ENCODE measurements at regions not wholly inside any gene's neighbourhood (a gene's known extent, or its start where the extent isn't known, plus 50 kb on each side); places are given as distances from the start of the nearest gene placed in this dataset.

- no peaks in the 10 kb centered on the region for H3K36me3 Mint-ChIP-seq
- H3K4me1 Mint-ChIP-seq, result no peaks in the 10 kb centered on the region
- H3K27ac Mint-ChIP-seq, result no peak overlapping the region
- DNase-seq (ENCODE audit: low spot score in 2 of 2) (no peak), ATAC-seq (ENCODE audit: low read depth) (no peak)
- no peaks in the 10 kb centered on the region for H3K9me3 Mint-ChIP-seq
- H3K4me3 Mint-ChIP-seq, result no peak overlapping the region
- no peaks in the 10 kb centered on the region for H3K27me3 Mint-ChIP-seq
Measured at GRCh38 chr15:31799715-31800321, 230.5 kb upstream of the CHRNA7 start.

- DNase-seq (ENCODE audit: low spot score in 2 of 2) (no peak), ATAC-seq (ENCODE audit: low read depth) (no peak)
- no peaks in the 10 kb centered on the region for H3K9me3 Mint-ChIP-seq
- H3K4me3 Mint-ChIP-seq, result no peak overlapping the region
- H3K4me1 Mint-ChIP-seq, result no peaks in the 10 kb centered on the region
- H3K27me3 Mint-ChIP-seq, result no peaks in the 10 kb centered on the region
- H3K36me3 Mint-ChIP-seq, result no peaks in the 10 kb centered on the region
- no peak overlapping the region for H3K27ac Mint-ChIP-seq
Measured at GRCh38 chr15:31801152-31801551, 229.2 kb upstream of the CHRNA7 start.

GRCh38 chr15:31802761-31803160 lies 227.6 kb upstream of the CHRNA7 start:
- Mint-ChIP-seq H3K4me3 (no peak overlapping the region), H3K27me3 (no peaks in the 10 kb centered on the region), H3K4me1 (no peaks in the 10 kb centered on the region), H3K27ac (no peak overlapping the region), H3K36me3 (no peaks in the 10 kb centered on the region), H3K9me3 (no peaks in the 10 kb centered on the region)
- DNase-seq (ENCODE audit: low spot score in 2 of 2), result no peak
- no peak for ATAC-seq (ENCODE audit: low read depth)

- ATAC-seq (ENCODE audit: low read depth), result no peak
- no peaks in the 10 kb centered on the region for H3K9me3 Mint-ChIP-seq
- no peaks in the 10 kb centered on the region for H3K27me3 Mint-ChIP-seq
- H3K36me3 Mint-ChIP-seq, result no peaks in the 10 kb centered on the region
- H3K27ac Mint-ChIP-seq, result no peak overlapping the region
- no peak overlapping the region for H3K4me3 Mint-ChIP-seq
- H3K4me1 Mint-ChIP-seq, result no peaks in the 10 kb centered on the region
- no peak for DNase-seq (ENCODE audit: low spot score in 2 of 2)
Measured at GRCh38 chr15:31803388-31803884, 226.9 kb upstream of the CHRNA7 start.

GRCh38 chr15:31805090-31805662 lies 225.1 kb upstream of the CHRNA7 start:
- no peak for DNase-seq (ENCODE audit: low spot score in 2 of 2)
- no peak for ATAC-seq (ENCODE audit: low read depth)
- no peak overlapping the region for H3K4me3 Mint-ChIP-seq

GRCh38 chr15:31806106-31806505 lies 224.2 kb upstream of the CHRNA7 start:
- ATAC-seq (ENCODE audit: low read depth) (no peak), DNase-seq (ENCODE audit: low spot score in 2 of 2) (no peak)
- Mint-ChIP-seq H3K27ac (no peak overlapping the region), H3K4me1 (no peaks in the 10 kb centered on the region), H3K9me3 (peaks cover 3% of the 10 kb centered on the region), H3K4me3 (no peak overlapping the region), H3K27me3 (peaks cover under 1% of the 10 kb centered on the region), H3K36me3 (no peaks in the 10 kb centered on the region)

More at GRCh38 chr15:31805090-31805662, 225.1 kb upstream of the CHRNA7 start:
- Mint-ChIP-seq H3K27ac (no peak overlapping the region), H3K4me1 (no peaks in the 10 kb centered on the region), H3K36me3 (no peaks in the 10 kb centered on the region), H3K27me3 (no peaks in the 10 kb centered on the region), H3K9me3 (peaks cover 1% of the 10 kb centered on the region)

GRCh38 chr15:31811641-31812040 lies 218.7 kb upstream of the CHRNA7 start:
- Mint-ChIP-seq H3K27ac (no peak overlapping the region), H3K36me3 (no peaks in the 10 kb centered on the region), H3K4me1 (no peaks in the 10 kb centered on the region), H3K9me3 (peaks cover 3% of the 10 kb centered on the region), H3K27me3 (peaks cover 3% of the 10 kb centered on the region), H3K4me3 (no peak overlapping the region)
- ATAC-seq (ENCODE audit: low read depth), result no peak
- DNase-seq (ENCODE audit: low spot score in 2 of 2), result no peak

GRCh38 chr15:31814082-31814481 lies 216.2 kb upstream of the CHRNA7 start:
- Mint-ChIP-seq H3K36me3 (no peaks in the 10 kb centered on the region), H3K27ac (no peak overlapping the region), H3K4me1 (no peaks in the 10 kb centered on the region), H3K4me3 (no peak overlapping the region), H3K9me3 (peaks cover 3% of the 10 kb centered on the region), H3K27me3 (peaks cover 3% of the 10 kb centered on the region)
- DNase-seq (ENCODE audit: low spot score in 2 of 2), result no peak
- ATAC-seq (ENCODE audit: low read depth), result no peak

- no peak overlapping the region for H3K27ac Mint-ChIP-seq
- no peaks in the 10 kb centered on the region for H3K4me1 Mint-ChIP-seq
- H3K9me3 Mint-ChIP-seq, result no peaks in the 10 kb centered on the region
- H3K36me3 Mint-ChIP-seq, result no peaks in the 10 kb centered on the region
- no peak for ATAC-seq (ENCODE audit: low read depth)
- no peak overlapping the region for H3K4me3 Mint-ChIP-seq
- DNase-seq (ENCODE audit: low spot score in 2 of 2), result no peak
- H3K27me3 Mint-ChIP-seq, result peaks cover 3% of the 10 kb centered on the region
Measured at GRCh38 chr15:31815411-31816155, 214.7 kb upstream of the CHRNA7 start.

GRCh38 chr15:31822463-31822862 lies 207.9 kb upstream of the CHRNA7 start:
- H3K27me3 Mint-ChIP-seq, result peaks cover 4% of the 10 kb centered on the region
- no peak overlapping the region for H3K27ac Mint-ChIP-seq
- no peaks in the 10 kb centered on the region for H3K4me1 Mint-ChIP-seq
- DNase-seq (ENCODE audit: low spot score in 2 of 2) (no peak), ATAC-seq (ENCODE audit: low read depth) (no peak)
- H3K4me3 Mint-ChIP-seq, result no peak overlapping the region
- no peaks in the 10 kb centered on the region for H3K9me3 Mint-ChIP-seq
- H3K36me3 Mint-ChIP-seq, result no peaks in the 10 kb centered on the region

- Mint-ChIP-seq H3K36me3 (no peaks in the 10 kb centered on the region), H3K27ac (no peak overlapping the region), H3K4me3 (no peak overlapping the region), H3K4me1 (no peaks in the 10 kb centered on the region), H3K9me3 (no peaks in the 10 kb centered on the region), H3K27me3 (peaks cover 5% of the 10 kb centered on the region)
- DNase-seq (ENCODE audit: low spot score in 2 of 2), result no peak
- ATAC-seq (ENCODE audit: low read depth), result no peak
Measured at GRCh38 chr15:31824024-31824423, 206.3 kb upstream of the CHRNA7 start.

- Mint-ChIP-seq H3K27me3 (peaks cover 14% of the 10 kb centered on the region), H3K27ac (no peak overlapping the region), H3K4me1 (no peaks in the 10 kb centered on the region), H3K36me3 (no peaks in the 10 kb centered on the region), H3K4me3 (no peak overlapping the region), H3K9me3 (peaks cover 1% of the 10 kb centered on the region)
- ATAC-seq (ENCODE audit: low read depth), result no peak
- no peak for DNase-seq (ENCODE audit: low spot score in 2 of 2)
Measured at GRCh38 chr15:31828594-31828993, 201.7 kb upstream of the CHRNA7 start.

GRCh38 chr15:31830591-31830990 lies 199.7 kb upstream of the CHRNA7 start:
- no peaks in the 10 kb centered on the region for H3K36me3 Mint-ChIP-seq
- no peak for DNase-seq (ENCODE audit: low spot score in 2 of 2)
- H3K9me3 Mint-ChIP-seq, result peaks cover 1% of the 10 kb centered on the region
- no peak for ATAC-seq (ENCODE audit: low read depth)
- H3K27me3 Mint-ChIP-seq, result peaks cover 15% of the 10 kb centered on the region
- no peak overlapping the region for H3K4me3 Mint-ChIP-seq
- H3K4me1 Mint-ChIP-seq, result no peaks in the 10 kb centered on the region
- H3K27ac Mint-ChIP-seq, result no peak overlapping the region

GRCh38 chr15:31831596-31831995 lies 198.7 kb upstream of the CHRNA7 start:
- DNase-seq (ENCODE audit: low spot score in 2 of 2), result no peak
- Mint-ChIP-seq H3K9me3 (peaks cover 1% of the 10 kb centered on the region), H3K27me3 (peaks cover 15% of the 10 kb centered on the region), H3K27ac (no peak overlapping the region), H3K36me3 (no peaks in the 10 kb centered on the region), H3K4me3 (no peak overlapping the region), H3K4me1 (no peaks in the 10 kb centered on the region)
- no peak for ATAC-seq (ENCODE audit: low read depth)

All from memory B cell (primary cell).